Stimulated activated naive CD8-positive, alpha-beta T cell treated with anti-CD3 and anti-CD28 coated beads, Interleukin-15, amount 100 ng/mL, for 72 hours (primary cell): ENCODE measurements at regions not wholly inside any gene's neighbourhood (a gene's known extent, or its start where the extent isn't known, plus 50 kb on each side); places are given as distances from the start of the nearest gene placed in this dataset.

Experiments
- ATAC-seq: fragments of 150-1000 bp; cut with Tn5 transposase; 2 replicates; pipeline ENCODE4 v1.10.0; 2021; ENCODE audit warnings: mild to moderate bottlenecking, moderate library complexity
- DNase-seq, 2 donors: peaks; one replicate each; pipeline ENCODE4 v3.0.0; 2021 to 2022
- H3K27ac Mint-ChIP-seq, 2 donors: one replicate each; pipeline ENCODE4 v1.8.0; 2022; ENCODE audit warnings: mild to moderate bottlenecking in 2 of 2, mixed read lengths in 2 of 2, moderate library complexity in 2 of 2
- H3K27me3 Mint-ChIP-seq: one replicate; pipeline ENCODE4 v1.8.0; 2022; ENCODE audit warnings: mixed read lengths
- H3K4me1 Mint-ChIP-seq: one replicate; pipeline ENCODE4 v1.8.0; 2022; ENCODE audit warnings: mild to moderate bottlenecking, mixed read lengths
- H3K4me3 Mint-ChIP-seq, 2 donors: one replicate each; pipeline ENCODE4 v1.8.0; 2022; ENCODE audit warnings: mild to moderate bottlenecking in 2 of 2, mixed read lengths in 2 of 2, moderate library complexity in 1 of 2
- H3K9me3 Mint-ChIP-seq, 2 donors: one replicate each; pipeline ENCODE4 v1.8.0; 2022; ENCODE audit warnings: mixed read lengths in 2 of 2

- no peaks in the 10 kb centered on the region for H3K9me3 Mint-ChIP-seq
- no peak overlapping the region for H3K4me3 Mint-ChIP-seq
- H3K4me1 Mint-ChIP-seq = peaks cover 12% of the 10 kb centered on the region
- ATAC-seq (peak; percentile 35), DNase-seq (no peak)
- no peak overlapping the region for H3K27ac Mint-ChIP-seq
- H3K27me3 Mint-ChIP-seq = no peaks in the 10 kb centered on the region
Measured at GRCh38 chr18:75158465-75159237, 50.3 kb downstream of the PTGR3 start.

- H3K9me3 Mint-ChIP-seq = no peaks in the 10 kb centered on the region
- H3K27me3 Mint-ChIP-seq = no peaks in the 10 kb centered on the region
- DNase-seq = no peak
- ATAC-seq = no peak
- no peak overlapping the region for H3K27ac Mint-ChIP-seq
- no peak overlapping the region for H3K4me3 Mint-ChIP-seq
- H3K4me1 Mint-ChIP-seq = peaks cover 12% of the 10 kb centered on the region
Measured at GRCh38 chr18:75157851-75158250, 51.1 kb downstream of the PTGR3 start.

DNA sequence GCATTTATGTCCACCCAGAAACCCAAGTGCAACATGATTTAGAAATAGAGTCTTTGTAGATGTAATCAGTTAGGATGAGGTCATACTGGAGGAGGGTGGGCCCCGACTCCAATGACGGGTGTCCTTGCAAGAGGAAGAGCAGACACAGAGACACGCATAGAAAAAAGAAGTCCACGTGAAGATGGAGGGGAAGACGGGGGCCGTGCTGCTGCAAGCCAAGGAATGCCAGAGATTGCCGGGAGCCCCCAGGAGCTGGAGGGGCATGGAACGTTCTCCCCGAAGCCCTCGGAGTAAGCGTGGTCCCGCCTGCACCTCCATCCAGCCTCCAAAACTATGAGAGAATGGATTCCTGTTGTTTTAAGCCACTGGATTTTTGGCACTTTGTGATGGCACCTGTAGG, 51.6 kb downstream of the PTGR3 start:
- Mint-ChIP-seq H3K27me3 (no peaks in the 10 kb centered on the region), H3K4me3 (no peak overlapping the region), H3K4me1 (peaks cover 12% of the 10 kb centered on the region), H3K9me3 (peaks cover 1 to 3% of the 10 kb centered on the region in 2 donors), H3K27ac (no peak overlapping the region)
- ATAC-seq = no peak
- DNase-seq = no peak

DNA sequence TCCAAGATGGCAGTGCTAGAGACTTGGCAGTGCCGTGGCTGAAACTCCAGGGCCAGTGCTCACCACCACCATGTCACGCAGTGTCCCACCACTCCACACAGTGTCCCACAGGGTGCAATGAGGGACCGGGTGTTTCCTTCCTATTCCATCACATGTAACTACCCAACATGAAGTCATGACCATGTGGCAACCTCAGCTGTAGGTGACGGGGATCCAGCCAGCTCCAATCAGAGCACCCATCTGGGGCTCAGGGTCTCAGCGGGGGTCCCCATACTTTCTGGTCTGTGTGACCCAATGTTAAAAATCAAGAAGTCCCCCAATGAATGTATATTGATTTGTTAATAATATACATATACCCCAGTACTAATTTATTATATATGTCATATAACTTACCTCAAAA, 52.1 kb downstream of the PTGR3 start:
- Mint-ChIP-seq H3K9me3 (peaks cover 7 to 8% of the 10 kb centered on the region in 2 donors), H3K27ac (no peak overlapping the region), H3K4me1 (peaks cover 8% of the 10 kb centered on the region), H3K4me3 (no peak overlapping the region), H3K27me3 (no peaks in the 10 kb centered on the region)
- ATAC-seq = no peak
- no peak for DNase-seq

DNA sequence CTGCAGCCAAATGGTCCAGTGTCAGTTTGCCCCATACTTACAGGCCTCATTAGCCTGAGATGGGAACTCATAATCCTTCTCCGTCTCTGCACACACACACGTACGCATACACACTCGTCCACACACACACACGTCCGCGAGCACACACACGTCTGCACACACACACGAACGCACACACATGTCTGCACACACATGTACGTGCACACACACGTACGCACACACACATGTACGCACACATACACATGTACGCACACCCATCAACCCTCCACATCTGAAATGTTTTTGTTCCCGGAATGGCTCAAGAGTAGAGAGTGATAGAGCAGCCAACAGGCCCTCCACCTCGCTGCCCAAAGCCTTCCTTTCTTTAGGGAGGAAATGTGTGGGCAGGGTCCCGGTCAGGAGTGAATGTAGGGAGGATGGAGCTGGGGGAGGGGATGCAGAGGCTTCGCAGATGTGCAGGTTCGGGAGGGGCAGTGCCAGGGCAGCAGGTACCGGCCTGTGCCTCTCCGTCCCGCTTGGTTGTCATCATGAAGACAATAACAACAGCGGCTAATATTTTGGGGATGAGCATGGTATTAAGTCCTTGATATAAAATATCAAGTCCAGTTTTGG, 52.7 kb downstream of the PTGR3 start:
- ATAC-seq (no peak), DNase-seq (no peak)
- Mint-ChIP-seq H3K27ac (no peak overlapping the region), H3K4me1 (peaks cover 3% of the 10 kb centered on the region), H3K4me3 (no peak overlapping the region), H3K27me3 (no peaks in the 10 kb centered on the region), H3K9me3 (peaks cover 12 to 14% of the 10 kb centered on the region in 2 donors)

- Mint-ChIP-seq H3K27me3 (no peaks in the 10 kb centered on the region), H3K4me1 (no peaks in the 10 kb centered on the region), H3K9me3 (peaks cover 12 to 14% of the 10 kb centered on the region in 2 donors), H3K4me3 (no peak overlapping the region), H3K27ac (no peak overlapping the region)
- no peak for DNase-seq
- no peak for ATAC-seq
Measured at GRCh38 chr18:75154997-75155396, 53.9 kb downstream of the PTGR3 start.

- no peak overlapping the region for H3K27ac Mint-ChIP-seq
- DNase-seq (no peak), ATAC-seq (no peak)
- H3K9me3 Mint-ChIP-seq = peaks cover 12 to 14% of the 10 kb centered on the region in 2 donors
- H3K4me3 Mint-ChIP-seq = no peak overlapping the region
- H3K4me1 Mint-ChIP-seq = no peaks in the 10 kb centered on the region
- no peaks in the 10 kb centered on the region for H3K27me3 Mint-ChIP-seq
Measured at GRCh38 chr18:75154259-75154658, 54.7 kb downstream of the PTGR3 start.

GRCh38 chr18:75143851-75144250, 65.1 kb downstream of the PTGR3 start:
- Mint-ChIP-seq H3K4me1 (no peaks in the 10 kb centered on the region), H3K27me3 (no peaks in the 10 kb centered on the region), H3K4me3 (no peak overlapping the region), H3K9me3 (peaks cover 14 to 34% of the 10 kb centered on the region in 2 donors), H3K27ac (no peak overlapping the region)
- DNase-seq = no peak
- ATAC-seq = no peak

GRCh38 chr18:75142677-75143076, 66.3 kb downstream of the PTGR3 start:
- Mint-ChIP-seq H3K4me3 (no peak overlapping the region), H3K9me3 (peaks cover 7 to 32% of the 10 kb centered on the region in 2 donors), H3K4me1 (no peaks in the 10 kb centered on the region), H3K27me3 (no peaks in the 10 kb centered on the region), H3K27ac (no peak overlapping the region)
- DNase-seq = no peak
- no peak for ATAC-seq

DNA sequence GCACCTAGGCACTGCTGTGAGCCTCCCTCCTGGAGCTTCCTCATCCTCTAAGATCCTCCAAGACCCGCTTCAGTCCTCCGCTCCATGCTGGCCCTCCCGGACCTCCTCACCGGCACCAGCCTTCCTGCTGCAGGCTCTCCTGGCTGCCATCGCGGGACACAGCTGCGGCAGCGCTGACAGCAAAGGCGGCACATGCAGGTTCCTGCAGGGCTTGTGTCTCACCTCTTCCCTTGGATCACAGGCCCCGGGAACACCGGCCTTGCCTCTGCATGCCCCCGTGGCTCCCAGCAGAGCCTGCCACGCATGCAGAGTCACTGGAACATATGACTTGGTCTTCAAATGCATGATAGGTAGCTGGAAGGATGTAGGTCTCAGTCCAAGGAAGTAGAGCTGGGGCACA, 67.2 kb downstream of the PTGR3 start:
- H3K27ac Mint-ChIP-seq = no peak overlapping the region
- no peak overlapping the region for H3K4me3 Mint-ChIP-seq
- H3K27me3 Mint-ChIP-seq = no peaks in the 10 kb centered on the region

GRCh38 chr18:75141166-75141565, 67.8 kb downstream of the PTGR3 start:
- Mint-ChIP-seq H3K27ac (no peak overlapping the region), H3K9me3 (peaks cover 4 to 17% of the 10 kb centered on the region in 2 donors), H3K4me1 (no peaks in the 10 kb centered on the region), H3K27me3 (no peaks in the 10 kb centered on the region), H3K4me3 (no peak overlapping the region)
- ATAC-seq = no peak
- DNase-seq = no peak

More for the DNA sequence above, 67.2 kb downstream of the PTGR3 start:
- ATAC-seq = no peak
- no peak for DNase-seq
- H3K9me3 Mint-ChIP-seq = peaks cover 5 to 23% of the 10 kb centered on the region in 2 donors
- no peaks in the 10 kb centered on the region for H3K4me1 Mint-ChIP-seq

GRCh38 chr18:75140296-75140695, 68.6 kb downstream of the PTGR3 start:
- ATAC-seq = no peak
- Mint-ChIP-seq H3K27ac (no peak overlapping the region), H3K27me3 (no peaks in the 10 kb centered on the region), H3K9me3 (peaks cover 0 to 12% of the 10 kb centered on the region in 2 donors), H3K4me1 (no peaks in the 10 kb centered on the region), H3K4me3 (no peak overlapping the region)
- DNase-seq = no peak

- Mint-ChIP-seq H3K4me3 (no peak overlapping the region), H3K27me3 (no peaks in the 10 kb centered on the region), H3K27ac (no peak overlapping the region), H3K9me3 (peaks cover 0 to 6% of the 10 kb centered on the region in 2 donors), H3K4me1 (no peaks in the 10 kb centered on the region)
- no peak for DNase-seq
- no peak for ATAC-seq
Measured at GRCh38 chr18:75139226-75139911, 69.6 kb downstream of the PTGR3 start.

GRCh38 chr18:75137346-75137877, 71.5 kb downstream of the PTGR3 start:
- Mint-ChIP-seq H3K9me3 (no peaks in the 10 kb centered on the region), H3K27me3 (no peaks in the 10 kb centered on the region), H3K27ac (no peak overlapping the region), H3K4me3 (no peak overlapping the region), H3K4me1 (no peaks in the 10 kb centered on the region)
- DNase-seq (no peak), ATAC-seq (no peak)

DNA sequence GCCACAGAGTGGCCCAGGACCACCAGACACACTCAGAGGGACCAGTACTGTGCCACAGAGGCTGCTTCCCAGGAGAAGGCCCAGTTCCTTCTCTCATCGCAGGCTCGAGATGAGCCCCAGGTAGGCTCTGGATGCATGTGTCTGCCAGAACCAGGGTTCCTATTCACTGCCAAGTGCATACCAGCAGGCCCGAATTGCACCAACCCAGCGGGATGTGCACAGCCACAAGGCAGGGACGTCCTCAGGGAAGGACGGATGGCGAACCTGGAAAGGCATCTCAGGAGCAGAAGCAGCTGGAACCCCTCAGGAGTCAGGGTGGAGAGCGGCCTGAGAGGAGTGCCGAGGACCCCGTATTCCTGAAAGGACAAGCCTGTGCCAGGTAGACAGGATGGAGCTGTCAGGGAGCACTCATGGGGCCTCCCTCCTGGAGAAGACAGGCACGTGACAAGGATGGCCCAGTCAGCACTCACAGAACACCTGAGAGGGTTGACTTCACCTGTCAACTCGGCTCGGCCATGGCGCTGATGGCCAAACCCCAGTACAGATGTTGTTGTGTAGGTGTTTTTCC, 73.7 kb downstream of the PTGR3 start:
- H3K27me3 Mint-ChIP-seq = no peaks in the 10 kb centered on the region
- DNase-seq = no peak
- no peak overlapping the region for H3K4me3 Mint-ChIP-seq
- ATAC-seq = no peak
- no peaks in the 10 kb centered on the region for H3K4me1 Mint-ChIP-seq
- H3K9me3 Mint-ChIP-seq = peaks cover 0 to 2% of the 10 kb centered on the region in 2 donors
- no peak overlapping the region for H3K27ac Mint-ChIP-seq

GRCh38 chr18:75134611-75134975, 74.3 kb downstream of the PTGR3 start:
- Mint-ChIP-seq H3K4me1 (no peaks in the 10 kb centered on the region), H3K9me3 (peaks cover 0 to 8% of the 10 kb centered on the region in 2 donors), H3K27me3 (no peaks in the 10 kb centered on the region), H3K27ac (no peak overlapping the region), H3K4me3 (no peak overlapping the region)
- ATAC-seq = no peak
- no peak for DNase-seq
